H1 (cell line): ENCODE measurements at regions not wholly inside any gene's neighbourhood (a gene's known extent, or its start where the extent isn't known, plus 50 kb on each side); places are given as distances from the start of the nearest gene placed in this dataset.

ENCODE experiments used
- EGR1 ChIP-seq: IDR thresholded peaks from 2 replicates; pipeline ENCODE4 v1.6.1; 2011; ENCODE audit warnings: low read depth, low read length, borderline replicate concordance
- POLR2AphosphoS5 ChIP-seq: IDR thresholded peaks from 2 replicates; pipeline ENCODE4 v1.6.1; 2011; ENCODE audit warnings: low read depth, low read length
- POU5F1 ChIP-seq: IDR thresholded peaks from 2 replicates; pipeline ENCODE4 v1.6.1; 2011; ENCODE audit warnings: low read depth, mild to moderate bottlenecking, low read length, moderate library complexity
- TF ChIP-seq, protein P1 (sequence below), 3 experiments: IDR thresholded peaks; 1 replicate in 2 of 3; 2 replicates in 1 of 3; pipeline versions ENCODE4 v1.5.1 to v1.6.1; 2011; ENCODE audit warnings: low read length in 3 of 3, mild to moderate bottlenecking in 3 of 3, inconsistent platforms in 2 of 3, low read depth in 1 of 3, moderate library complexity in 1 of 3; ENCODE audit not compliant: insufficient read depth in 1 of 3; ENCODE audit errors: control extremely low read depth in 1 of 3

GRCh38 chr2:220466251-220466691, 838.8 kb downstream of the SLC4A3 start:
- TF ChIP-seq POU5F1, result no peak
- no peak for TF ChIP-seq EGR1
- no peak for TF ChIP-seq POLR2AphosphoS5
- TF ChIP-seq, protein P1, sequence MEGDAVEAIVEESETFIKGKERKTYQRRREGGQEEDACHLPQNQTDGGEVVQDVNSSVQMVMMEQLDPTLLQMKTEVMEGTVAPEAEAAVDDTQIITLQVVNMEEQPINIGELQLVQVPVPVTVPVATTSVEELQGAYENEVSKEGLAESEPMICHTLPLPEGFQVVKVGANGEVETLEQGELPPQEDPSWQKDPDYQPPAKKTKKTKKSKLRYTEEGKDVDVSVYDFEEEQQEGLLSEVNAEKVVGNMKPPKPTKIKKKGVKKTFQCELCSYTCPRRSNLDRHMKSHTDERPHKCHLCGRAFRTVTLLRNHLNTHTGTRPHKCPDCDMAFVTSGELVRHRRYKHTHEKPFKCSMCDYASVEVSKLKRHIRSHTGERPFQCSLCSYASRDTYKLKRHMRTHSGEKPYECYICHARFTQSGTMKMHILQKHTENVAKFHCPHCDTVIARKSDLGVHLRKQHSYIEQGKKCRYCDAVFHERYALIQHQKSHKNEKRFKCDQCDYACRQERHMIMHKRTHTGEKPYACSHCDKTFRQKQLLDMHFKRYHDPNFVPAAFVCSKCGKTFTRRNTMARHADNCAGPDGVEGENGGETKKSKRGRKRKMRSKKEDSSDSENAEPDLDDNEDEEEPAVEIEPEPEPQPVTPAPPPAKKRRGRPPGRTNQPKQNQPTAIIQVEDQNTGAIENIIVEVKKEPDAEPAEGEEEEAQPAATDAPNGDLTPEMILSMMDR (IDR thresholded peaks at IDR 0.05; ENCODE audit: control extremely low read depth in 1 of 3, insufficient read depth in 1 of 3, low read depth in 1 of 3, low read length in 3 of 3), result no peak
